Neural progenitor cell (in vitro differentiated cells): ENCODE measurements at regions not wholly inside any gene's neighbourhood (a gene's known extent, or its start where the extent isn't known, plus 50 kb on each side); places are given as distances from the start of the nearest gene placed in this dataset.

Experiments
- EZH2 ChIP-seq: fragments of 200-600 bp; sonication (generic); IDR thresholded peaks from 2 replicates; pipeline ENCODE4 v1.6.1; 2017; ENCODE audit warnings: antibody characterized with exemption, mild to moderate bottlenecking, moderate library complexity
- TF ChIP-seq, protein P1 (sequence below): fragments of 200-600 bp; sonication (generic); IDR thresholded peaks from 2 replicates; pipeline ENCODE4 v1.5.1; 2017; ENCODE audit warnings: antibody characterized with exemption, mild to moderate bottlenecking

DNA sequence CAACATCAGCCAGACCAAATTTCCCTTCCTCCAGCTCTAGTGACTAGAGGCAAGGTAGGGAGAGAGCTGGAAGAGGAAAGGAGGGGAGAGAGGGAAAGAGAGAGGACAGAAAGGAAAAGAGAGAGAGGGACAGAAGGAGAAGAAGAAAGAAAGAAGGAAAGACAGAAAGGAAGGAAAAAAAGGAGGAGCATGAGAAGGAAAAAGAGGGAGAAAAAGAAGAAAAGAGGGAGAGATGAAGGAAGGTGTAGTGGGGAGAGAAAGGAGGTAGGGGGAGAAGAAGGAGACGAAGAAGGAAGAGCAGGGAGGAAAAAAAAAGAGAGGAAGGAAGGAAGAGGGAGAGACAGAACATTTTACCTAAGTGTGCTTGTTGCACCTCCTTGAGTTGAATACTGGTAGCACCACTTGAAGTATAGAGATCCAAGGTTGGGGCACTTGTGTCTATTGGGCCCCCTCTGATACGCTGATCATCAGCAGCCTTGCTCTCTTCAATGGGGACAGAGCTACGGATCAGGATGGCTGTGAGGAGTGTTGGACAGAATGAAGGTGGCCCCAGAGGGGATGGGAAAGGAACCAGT, 232.5 kb downstream of the SUDS3 start:
- TF ChIP-seq, protein P1, sequence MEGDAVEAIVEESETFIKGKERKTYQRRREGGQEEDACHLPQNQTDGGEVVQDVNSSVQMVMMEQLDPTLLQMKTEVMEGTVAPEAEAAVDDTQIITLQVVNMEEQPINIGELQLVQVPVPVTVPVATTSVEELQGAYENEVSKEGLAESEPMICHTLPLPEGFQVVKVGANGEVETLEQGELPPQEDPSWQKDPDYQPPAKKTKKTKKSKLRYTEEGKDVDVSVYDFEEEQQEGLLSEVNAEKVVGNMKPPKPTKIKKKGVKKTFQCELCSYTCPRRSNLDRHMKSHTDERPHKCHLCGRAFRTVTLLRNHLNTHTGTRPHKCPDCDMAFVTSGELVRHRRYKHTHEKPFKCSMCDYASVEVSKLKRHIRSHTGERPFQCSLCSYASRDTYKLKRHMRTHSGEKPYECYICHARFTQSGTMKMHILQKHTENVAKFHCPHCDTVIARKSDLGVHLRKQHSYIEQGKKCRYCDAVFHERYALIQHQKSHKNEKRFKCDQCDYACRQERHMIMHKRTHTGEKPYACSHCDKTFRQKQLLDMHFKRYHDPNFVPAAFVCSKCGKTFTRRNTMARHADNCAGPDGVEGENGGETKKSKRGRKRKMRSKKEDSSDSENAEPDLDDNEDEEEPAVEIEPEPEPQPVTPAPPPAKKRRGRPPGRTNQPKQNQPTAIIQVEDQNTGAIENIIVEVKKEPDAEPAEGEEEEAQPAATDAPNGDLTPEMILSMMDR = no peak
- TF ChIP-seq EZH2 = no peak
